Prostate gland (tissue), 2 donors: ENCODE measurements at regions not wholly inside any gene's neighbourhood (a gene's known extent, or its start where the extent isn't known, plus 50 kb on each side); places are given as distances from the start of the nearest gene placed in this dataset.
A peak's percentile ranks its signal among the peaks of the same experiment; 100 is the strongest.
"Not testable (repeated sequence)": the region's sequence is repeated elsewhere in the genome, so short reads cannot be mapped to it uniquely, and the experiment has no call there.

Experiments
- DNase-seq: peaks from one replicate; pipeline ENCODE4 v3.0.0-alpha.2; 2019; ENCODE audit warnings: low spot score
- H3K27ac ChIP-seq, 2 donors: fragments of 200-600 bp; sonication (generic); 2 replicates each; pipeline ENCODE4 v1.5.1; 2017 to 2019
- H3K27me3 ChIP-seq: fragments of 200-600 bp; sonication (generic); replicated peaks from 2 replicates; pipeline ENCODE4 v1.5.1; 2019; ENCODE audit not compliant: insufficient read depth
- H3K36me3 ChIP-seq, 2 donors: fragments of 200-600 bp; sonication (generic); 1 replicate in 1 of 2; 2 replicates in 1 of 2; pipeline versions ENCODE4 v1.5.1 to v1.8.1; 2017 to 2019
- H3K4me1 ChIP-seq: fragments of 200-600 bp; sonication (generic); replicated peaks from 2 replicates; pipeline ENCODE4 v1.5.1; 2019
- H3K4me3 ChIP-seq, 2 donors: fragments of 200-600 bp; sonication (generic); 2 replicates each; pipeline ENCODE4 v1.5.1; 2017 to 2019
- H3K9me3 ChIP-seq: fragments of 200-600 bp; sonication (generic); 2 replicates; pipeline ENCODE4 v1.5.1; 2017
- CTCF ChIP-seq, 4 experiments: fragments of 200-600 bp in 2 of 4; fragments of 450-650 bp in 2 of 4; sonication (generic) in 2 of 4; IDR thresholded peaks; 1 replicate in 3 of 4; 2 replicates in 1 of 4; pipeline ENCODE4 v1.5.1; 2016 to 2019; ENCODE audit warnings: antibody characterized with exemption in 4 of 4, mild to moderate bottlenecking in 2 of 4, moderate library complexity in 2 of 4
- POLR2A ChIP-seq: fragments of 450-650 bp; IDR thresholded peaks from one replicate; pipeline ENCODE4 v1.6.1; 2016; ENCODE audit warnings: antibody characterized with exemption, mild to moderate bottlenecking
- POLR2AphosphoS5 ChIP-seq: sonication (generic); formaldehyde crosslinking; IDR thresholded peaks from one replicate; pipeline ENCODE4 v1.6.1; 2017; ENCODE audit warnings: antibody characterized with exemption
- WGBS: methylation state at CpG from one replicate; pipeline ENCODE4 v1.1.5; 2018; 5-methylcytosine and 5-hydroxymethylcytosine counted together
- intact Hi-C: fragments of 100-400 bp; cut with DNase I; formaldehyde crosslinking; loops from one replicate; pipeline ENCODE4 v1.14.2; 2022

- Histone ChIP-seq H3K4me3 (no peak overlapping the region), H3K9me3 (no peaks in the 10 kb centered on the region), H3K27me3 (no peaks in the 10 kb centered on the region), H3K4me1 (no peaks in the 10 kb centered on the region), H3K36me3 (no peaks in the 10 kb centered on the region), H3K27ac (no peak overlapping the region)
- intact Hi-C loops: no loop called here
- TF ChIP-seq POLR2A: no peak
- no peak for TF ChIP-seq CTCF (IDR thresholded peaks at IDR 0.05)
- TF ChIP-seq POLR2AphosphoS5: no peak
- WGBS: 45% methylated on average over 2 of the region's 2 CpGs
- DNase-seq: no peak
Measured at GRCh38 chr11:80718611-80719291, 1277.9 kb upstream of the TENM4 start.

GRCh38 chr11:80702264-80702663 is 1261.4 kb upstream of the TENM4 start:
- intact Hi-C loops: no loop called here
- Histone ChIP-seq H3K4me3 (no peak overlapping the region), H3K4me1 (no peaks in the 10 kb centered on the region), H3K36me3 (no peaks in the 10 kb centered on the region), H3K27ac (no peak overlapping the region), H3K9me3 (no peaks in the 10 kb centered on the region), H3K27me3 (no peaks in the 10 kb centered on the region)
- 59% methylated on average over 2 of the region's 2 CpGs for WGBS
- DNase-seq: no peak
- TF ChIP-seq CTCF (IDR thresholded peaks at IDR 0.05) (no peak), POLR2AphosphoS5 (no peak), POLR2A (no peak)

GRCh38 chr11:80700386-80700785 is 1259.6 kb upstream of the TENM4 start:
- Histone ChIP-seq H3K36me3 (no peaks in the 10 kb centered on the region), H3K27me3 (no peaks in the 10 kb centered on the region), H3K27ac (peak overlapping the region; percentile 58 to 72), H3K9me3 (no peaks in the 10 kb centered on the region), H3K4me1 (no peaks in the 10 kb centered on the region), H3K4me3 (no peak overlapping the region)
- TF ChIP-seq CTCF (IDR thresholded peaks at IDR 0.05) (no peak), POLR2AphosphoS5 (no peak), POLR2A (no peak)
- intact Hi-C loops: no loop called here
- 67% methylated on average over 4 of the region's 4 CpGs for WGBS
- DNase-seq: no peak

GRCh38 chr11:80699406-80700177 is 1258.8 kb upstream of the TENM4 start:
- intact Hi-C loops, H3K4me1 ChIP-seq, H3K27me3 ChIP-seq, H3K36me3 ChIP-seq, H3K9me3 ChIP-seq, H3K4me3 ChIP-seq: not testable (repeated sequence)
- peak; percentile 60 for DNase-seq
- 33% methylated on average over 16 of the region's 16 CpGs for WGBS
- H3K27ac ChIP-seq: peak overlapping the region; percentile 58 to 72
- peak; percentile 64 for TF ChIP-seq POLR2AphosphoS5

- H3K4me3 ChIP-seq: no peak overlapping the region
- H3K27me3 ChIP-seq: no peaks in the 10 kb centered on the region
- no peaks in the 10 kb centered on the region for H3K9me3 ChIP-seq
- WGBS: 100% methylated on average over 1 of the region's 1 CpG
- intact Hi-C loops: no loop called here
- H3K36me3 ChIP-seq: no peaks in the 10 kb centered on the region
- no peaks in the 10 kb centered on the region for H3K4me1 ChIP-seq
- peak overlapping the region; percentile 58 to 72 for H3K27ac ChIP-seq
- DNase-seq: no peak
- no peak for TF ChIP-seq CTCF (IDR thresholded peaks at IDR 0.05)
Measured at GRCh38 chr11:80698637-80699036, 1257.8 kb upstream of the TENM4 start.
